Stimulated activated naive CD8-positive, alpha-beta T cell treated with anti-CD3 and anti-CD28 coated beads, Interleukin-15, Interleukin-2, amounts not matched to agents 100 ng/mL and 50 ng/mL, for 24 hours (primary cell): ENCODE measurements at regions not wholly inside any gene's neighbourhood (a gene's known extent, or its start where the extent isn't known, plus 50 kb on each side); places are given as distances from the start of the nearest gene placed in this dataset.

ENCODE experiments used
- H3K27ac Mint-ChIP-seq: one replicate; pipeline ENCODE4 v1.8.0; 2021; ENCODE audit warnings: mild to moderate bottlenecking, mixed read lengths
- H3K27me3 Mint-ChIP-seq: one replicate; pipeline ENCODE4 v1.8.0; 2021; ENCODE audit warnings: mixed read lengths
- H3K36me3 Mint-ChIP-seq: one replicate; pipeline ENCODE4 v1.8.0; 2021; ENCODE audit warnings: low read depth, mixed read lengths
- H3K4me1 Mint-ChIP-seq: one replicate; pipeline ENCODE4 v1.8.0; 2021; ENCODE audit warnings: low read depth, mixed read lengths
- H3K4me3 Mint-ChIP-seq: one replicate; pipeline ENCODE4 v1.8.0; 2021; ENCODE audit warnings: mild to moderate bottlenecking, mixed read lengths
- H3K9me3 Mint-ChIP-seq: one replicate; pipeline ENCODE4 v1.8.0; 2021; ENCODE audit warnings: mixed read lengths

- H3K36me3 Mint-ChIP-seq, result no peaks in the 10 kb centered on the region
- no peak overlapping the region for H3K27ac Mint-ChIP-seq
- no peak overlapping the region for H3K4me3 Mint-ChIP-seq
- no peaks in the 10 kb centered on the region for H3K9me3 Mint-ChIP-seq
- no peaks in the 10 kb centered on the region for H3K4me1 Mint-ChIP-seq
- no peaks in the 10 kb centered on the region for H3K27me3 Mint-ChIP-seq
Observed at GRCh38 chr20:16946097-16946496, 197.9 kb downstream of the OTOR start.

- Mint-ChIP-seq H3K27ac (no peak overlapping the region), H3K27me3 (no peaks in the 10 kb centered on the region), H3K9me3 (no peaks in the 10 kb centered on the region)
Observed at GRCh38 chr20:16947479-16947878, 199.3 kb downstream of the OTOR start.

GRCh38 chr20:16951876-16952275 lies 203.7 kb downstream of the OTOR start:
- no peak overlapping the region for H3K4me3 Mint-ChIP-seq
- H3K36me3 Mint-ChIP-seq, result no peaks in the 10 kb centered on the region

More at GRCh38 chr20:16947479-16947878, 199.3 kb downstream of the OTOR start:
- Mint-ChIP-seq H3K4me1 (no peaks in the 10 kb centered on the region), H3K4me3 (no peak overlapping the region), H3K36me3 (no peaks in the 10 kb centered on the region)

DNA sequence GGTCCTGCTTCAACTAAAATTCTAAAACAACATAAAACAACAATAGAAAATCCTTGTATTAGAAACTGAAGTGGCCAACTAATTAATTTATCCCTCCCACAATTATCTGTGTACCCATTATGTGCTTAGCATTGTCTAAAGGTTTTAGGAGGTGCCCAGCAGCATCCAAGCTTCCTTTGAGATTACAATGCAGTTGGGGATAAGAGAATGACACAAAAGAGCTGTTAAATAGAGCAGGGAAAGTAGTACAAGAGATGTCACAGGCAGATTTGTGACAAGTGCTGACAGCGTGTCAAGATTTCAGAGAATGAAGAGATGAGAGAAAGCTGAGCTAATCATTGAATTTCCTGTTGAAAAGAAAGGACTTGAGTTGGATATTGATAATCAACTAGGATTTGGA lies 204.8 kb downstream of the OTOR start:
- Mint-ChIP-seq H3K4me1 (no peaks in the 10 kb centered on the region), H3K27me3 (no peaks in the 10 kb centered on the region), H3K9me3 (no peaks in the 10 kb centered on the region), H3K4me3 (no peak overlapping the region), H3K36me3 (no peaks in the 10 kb centered on the region), H3K27ac (no peak overlapping the region)

More at GRCh38 chr20:16951876-16952275, 203.7 kb downstream of the OTOR start:
- H3K9me3 Mint-ChIP-seq, result no peaks in the 10 kb centered on the region
- no peak overlapping the region for H3K27ac Mint-ChIP-seq
- no peaks in the 10 kb centered on the region for H3K4me1 Mint-ChIP-seq
- no peaks in the 10 kb centered on the region for H3K27me3 Mint-ChIP-seq

DNA sequence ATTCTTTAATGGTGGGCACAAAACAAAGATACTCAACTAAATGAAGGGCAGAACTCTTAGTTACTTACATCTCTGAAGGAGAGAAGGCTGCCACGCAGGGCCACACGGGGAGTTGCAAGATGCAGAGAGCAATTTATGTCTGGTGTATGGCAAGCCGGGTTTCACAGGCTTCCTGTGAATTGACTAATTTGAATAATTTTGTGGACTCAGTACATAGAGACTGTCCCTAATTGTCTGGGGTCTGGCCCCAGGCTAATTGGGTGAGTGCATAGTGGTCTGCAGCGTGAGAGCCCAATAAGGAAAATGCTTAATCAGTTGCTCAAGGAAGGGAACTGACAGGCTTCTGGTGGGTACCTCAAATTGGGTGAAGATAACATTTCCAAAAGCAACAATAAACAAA lies 205.7 kb downstream of the OTOR start:
- Mint-ChIP-seq H3K4me3 (no peak overlapping the region), H3K36me3 (no peaks in the 10 kb centered on the region), H3K27me3 (no peaks in the 10 kb centered on the region), H3K4me1 (no peaks in the 10 kb centered on the region), H3K27ac (no peak overlapping the region), H3K9me3 (no peaks in the 10 kb centered on the region)

- H3K9me3 Mint-ChIP-seq, result peaks cover 7% of the 10 kb centered on the region
- no peak overlapping the region for H3K4me3 Mint-ChIP-seq
- no peaks in the 10 kb centered on the region for H3K36me3 Mint-ChIP-seq
- no peaks in the 10 kb centered on the region for H3K27me3 Mint-ChIP-seq
- no peaks in the 10 kb centered on the region for H3K4me1 Mint-ChIP-seq
- no peak overlapping the region for H3K27ac Mint-ChIP-seq
Observed at GRCh38 chr20:16955462-16955861, 207.3 kb downstream of the OTOR start.

- Mint-ChIP-seq H3K9me3 (peaks cover 7% of the 10 kb centered on the region), H3K4me3 (no peak overlapping the region), H3K36me3 (no peaks in the 10 kb centered on the region), H3K27me3 (no peaks in the 10 kb centered on the region), H3K27ac (no peak overlapping the region), H3K4me1 (no peaks in the 10 kb centered on the region)
Observed at GRCh38 chr20:16955971-16956370, 207.8 kb downstream of the OTOR start.

- H3K9me3 Mint-ChIP-seq, result peaks cover under 1% of the 10 kb centered on the region
- no peak overlapping the region for H3K27ac Mint-ChIP-seq
- H3K4me3 Mint-ChIP-seq, result no peak overlapping the region
- H3K27me3 Mint-ChIP-seq, result no peaks in the 10 kb centered on the region
- no peaks in the 10 kb centered on the region for H3K4me1 Mint-ChIP-seq
- H3K36me3 Mint-ChIP-seq, result no peaks in the 10 kb centered on the region
Observed at GRCh38 chr20:16965401-16965800, 217.2 kb downstream of the OTOR start.

- H3K4me3 Mint-ChIP-seq, result no peak overlapping the region
- no peaks in the 10 kb centered on the region for H3K27me3 Mint-ChIP-seq
- H3K27ac Mint-ChIP-seq, result no peak overlapping the region
- H3K4me1 Mint-ChIP-seq, result no peaks in the 10 kb centered on the region
- H3K36me3 Mint-ChIP-seq, result no peaks in the 10 kb centered on the region
- no peaks in the 10 kb centered on the region for H3K9me3 Mint-ChIP-seq
Observed at GRCh38 chr20:16966276-16966880, 218.2 kb downstream of the OTOR start.

DNA sequence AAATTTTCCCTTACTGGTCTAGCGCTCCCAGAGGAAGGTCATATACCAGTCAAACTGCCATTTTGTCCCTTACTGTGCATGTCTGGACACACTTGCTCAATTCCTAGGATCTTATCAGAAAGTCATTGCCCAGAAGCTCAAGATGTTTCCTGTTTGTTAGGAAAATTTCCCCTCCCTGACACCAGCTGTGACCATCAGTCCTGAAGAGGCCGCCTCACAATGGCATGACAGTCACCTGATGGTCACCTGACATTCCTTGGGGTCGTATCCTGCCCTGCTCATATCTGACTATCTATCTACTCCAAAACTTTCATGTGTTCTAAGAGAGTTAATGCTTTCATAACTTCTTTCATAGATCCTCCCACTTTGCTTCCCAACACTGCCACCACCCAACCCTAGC lies 219.9 kb downstream of the OTOR start:
- Mint-ChIP-seq H3K36me3 (no peaks in the 10 kb centered on the region), H3K4me1 (no peaks in the 10 kb centered on the region), H3K4me3 (no peak overlapping the region), H3K27ac (no peak overlapping the region), H3K27me3 (no peaks in the 10 kb centered on the region), H3K9me3 (no peaks in the 10 kb centered on the region)

GRCh38 chr20:16970776-16971175 lies 222.6 kb downstream of the OTOR start:
- Mint-ChIP-seq H3K9me3 (peaks cover 3% of the 10 kb centered on the region), H3K4me1 (no peaks in the 10 kb centered on the region), H3K27ac (no peak overlapping the region), H3K4me3 (no peak overlapping the region), H3K36me3 (no peaks in the 10 kb centered on the region), H3K27me3 (no peaks in the 10 kb centered on the region)

DNA sequence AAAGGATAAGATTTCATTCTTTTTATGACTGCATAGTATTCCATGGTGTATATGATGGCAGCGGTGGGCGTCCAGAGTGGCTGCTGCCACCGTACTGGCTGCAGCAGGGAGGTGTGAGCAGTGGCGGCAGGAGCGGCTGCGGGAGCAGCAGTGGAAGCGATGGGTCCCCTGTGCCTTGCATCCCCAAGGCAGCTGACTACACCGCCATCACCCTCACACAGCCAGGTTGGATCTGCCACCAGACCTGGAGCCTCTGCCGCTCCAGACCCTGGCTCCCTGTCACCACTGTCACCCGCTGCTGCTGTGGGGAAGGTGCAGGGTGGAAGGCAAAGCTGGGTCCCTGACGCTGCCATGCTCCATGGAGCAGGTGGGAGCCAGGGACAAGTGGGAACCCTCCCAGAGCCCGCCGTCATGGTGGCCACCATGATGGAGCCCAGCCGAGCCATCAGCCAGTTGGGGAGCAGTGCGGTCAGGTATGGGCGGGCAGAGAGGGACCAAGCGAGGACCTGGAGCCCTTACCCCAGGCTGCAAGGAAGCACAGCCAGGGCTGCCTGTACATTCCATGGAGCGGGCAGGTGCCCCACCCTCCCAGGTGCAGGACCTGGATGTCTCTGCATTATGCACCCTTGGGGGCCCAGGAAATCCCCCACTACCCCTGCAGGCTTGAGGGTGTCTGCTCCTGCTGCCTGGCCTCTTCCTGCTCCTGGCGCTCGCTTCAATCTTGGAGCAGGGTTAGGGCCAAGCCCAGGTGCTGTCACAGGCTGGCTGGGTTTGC lies 226.1 kb downstream of the OTOR start:
- H3K27me3 Mint-ChIP-seq, result no peaks in the 10 kb centered on the region
- no peak overlapping the region for H3K4me3 Mint-ChIP-seq
- no peak overlapping the region for H3K27ac Mint-ChIP-seq
- H3K36me3 Mint-ChIP-seq, result no peaks in the 10 kb centered on the region
- peaks cover 8% of the 10 kb centered on the region for H3K9me3 Mint-ChIP-seq
- H3K4me1 Mint-ChIP-seq, result no peaks in the 10 kb centered on the region

DNA sequence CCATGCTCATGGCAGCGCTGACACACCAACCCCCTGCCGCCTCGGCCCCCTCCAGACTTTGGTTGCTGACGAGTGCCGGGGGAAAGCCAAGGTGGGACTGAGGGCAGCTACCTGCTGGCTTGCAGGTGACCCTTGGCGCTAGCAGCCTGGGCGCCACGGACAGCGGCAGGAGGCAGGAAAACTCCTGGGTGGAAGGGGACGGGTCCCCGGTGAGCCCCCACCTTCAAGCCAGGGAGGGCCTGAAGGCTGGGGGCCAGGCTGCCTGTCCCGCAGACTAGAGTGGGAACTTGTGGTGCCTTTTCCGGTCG lies 226.7 kb downstream of the OTOR start:
- Mint-ChIP-seq H3K27ac (no peak overlapping the region), H3K36me3 (no peaks in the 10 kb centered on the region), H3K4me3 (no peak overlapping the region), H3K27me3 (no peaks in the 10 kb centered on the region), H3K9me3 (peaks cover 8% of the 10 kb centered on the region), H3K4me1 (no peaks in the 10 kb centered on the region)

- peaks cover 8% of the 10 kb centered on the region for H3K9me3 Mint-ChIP-seq
- H3K4me3 Mint-ChIP-seq, result no peak overlapping the region
- no peak overlapping the region for H3K27ac Mint-ChIP-seq
- no peaks in the 10 kb centered on the region for H3K27me3 Mint-ChIP-seq
- no peaks in the 10 kb centered on the region for H3K36me3 Mint-ChIP-seq
- H3K4me1 Mint-ChIP-seq, result no peaks in the 10 kb centered on the region
Observed at GRCh38 chr20:16975682-16976081, 227.5 kb downstream of the OTOR start.

- no peak overlapping the region for H3K27ac Mint-ChIP-seq
- H3K4me3 Mint-ChIP-seq, result no peak overlapping the region
- H3K36me3 Mint-ChIP-seq, result no peaks in the 10 kb centered on the region
- no peaks in the 10 kb centered on the region for H3K4me1 Mint-ChIP-seq
- no peaks in the 10 kb centered on the region for H3K27me3 Mint-ChIP-seq
- H3K9me3 Mint-ChIP-seq, result peaks cover 8% of the 10 kb centered on the region
Observed at GRCh38 chr20:16978497-16978896, 230.3 kb downstream of the OTOR start.
